ENCODE measurements at regions not wholly inside any gene's neighbourhood (a gene's known extent, or its start where the extent isn't known, plus 50 kb on each side); places are given as distances from the start of the nearest gene placed in this dataset.
"Not testable (repeated sequence)": the region's sequence is repeated elsewhere in the genome, so short reads cannot be mapped to it uniquely, and the experiment has no call there.

DNA sequence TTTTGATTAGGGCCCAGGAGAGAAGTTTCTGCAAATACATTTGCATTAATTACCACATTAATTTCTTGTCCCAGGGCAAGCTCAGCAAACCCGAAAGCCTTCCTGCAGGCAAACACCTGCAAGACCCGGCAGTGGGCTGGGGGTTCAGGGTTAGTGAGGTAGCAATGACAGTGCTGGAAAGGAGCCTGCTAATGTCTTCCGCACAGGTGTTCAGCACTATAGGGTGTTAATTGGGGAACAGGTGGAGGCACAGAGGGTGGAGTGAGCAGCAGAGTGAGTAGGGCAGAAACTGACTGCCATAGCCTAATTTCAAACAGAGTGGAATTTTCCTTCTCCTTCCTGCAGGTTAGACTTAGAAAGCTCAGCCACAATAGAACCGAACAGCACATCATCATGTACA lies 50.9 kb upstream of the UBASH3B start:
- intact Hi-C loops (cut with micrococcal nuclease), result no loop called here

DNA sequence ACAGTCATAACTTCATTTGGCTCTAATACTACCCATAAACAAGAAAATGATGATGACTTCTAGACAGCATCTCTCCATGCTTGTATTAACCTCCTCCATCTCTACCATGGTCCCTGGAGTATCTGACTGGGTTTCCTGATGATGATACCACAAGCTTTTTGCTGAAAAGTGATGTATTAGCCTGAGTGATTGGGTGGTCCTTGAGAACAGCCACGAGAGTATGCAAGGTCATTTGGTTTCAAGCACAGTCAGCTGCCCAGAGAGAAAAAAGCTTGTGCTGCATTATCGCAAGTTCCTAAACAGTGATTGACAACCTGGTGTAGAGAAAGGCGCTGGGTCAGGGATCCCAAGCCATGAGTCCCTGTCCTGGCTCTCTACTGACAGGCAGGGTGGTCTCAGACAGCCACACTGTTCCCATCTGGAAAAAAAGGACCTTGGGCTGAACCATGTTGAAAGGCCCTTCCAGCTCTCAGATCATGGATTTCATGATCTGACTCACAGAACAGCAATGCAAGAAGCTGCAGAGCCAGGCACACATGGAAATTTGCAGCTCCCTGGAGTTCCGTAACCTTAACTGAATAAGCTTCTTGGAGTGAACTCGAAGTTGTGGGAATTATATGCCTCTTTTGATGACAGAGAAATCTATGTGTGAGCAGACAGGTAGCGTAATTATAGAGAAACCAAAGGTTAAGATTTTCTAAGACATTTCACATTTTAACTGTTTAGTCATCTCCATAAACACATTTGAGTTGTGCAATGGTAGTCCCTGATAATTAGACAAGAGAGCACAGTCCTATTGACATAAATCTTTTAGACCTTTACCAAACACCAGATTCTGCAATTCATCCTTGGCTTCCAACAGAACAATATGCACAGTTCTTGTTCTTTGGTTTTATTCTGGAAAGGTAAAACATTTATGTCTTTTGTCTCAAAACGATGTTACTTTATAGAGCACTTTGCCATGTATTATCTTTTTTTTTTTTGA lies 54.1 kb upstream of the UBASH3B start:
- intact Hi-C loops (cut with micrococcal nuclease), result no loop called here

DNA sequence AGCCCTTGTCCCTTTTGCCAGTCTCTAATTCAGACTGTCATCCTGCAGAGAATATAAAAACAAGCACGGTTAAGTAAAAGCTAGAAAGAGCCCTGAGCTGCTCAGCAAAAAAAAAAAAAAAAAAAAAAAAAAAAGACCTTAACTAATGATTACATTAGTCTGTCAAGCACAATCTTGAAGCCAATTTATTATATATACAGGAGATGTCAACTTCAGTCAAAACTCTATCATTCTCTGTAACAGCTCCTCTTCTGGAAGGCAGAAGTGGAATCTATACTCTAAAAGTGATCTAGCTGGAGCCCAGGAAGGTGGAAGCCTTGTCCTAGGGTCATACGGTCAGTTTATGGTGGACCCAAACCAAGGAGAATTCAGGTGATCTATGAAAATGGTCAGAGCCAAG lies 55.2 kb upstream of the UBASH3B start:
- intact Hi-C loops (cut with micrococcal nuclease), result no loop called here

DNA sequence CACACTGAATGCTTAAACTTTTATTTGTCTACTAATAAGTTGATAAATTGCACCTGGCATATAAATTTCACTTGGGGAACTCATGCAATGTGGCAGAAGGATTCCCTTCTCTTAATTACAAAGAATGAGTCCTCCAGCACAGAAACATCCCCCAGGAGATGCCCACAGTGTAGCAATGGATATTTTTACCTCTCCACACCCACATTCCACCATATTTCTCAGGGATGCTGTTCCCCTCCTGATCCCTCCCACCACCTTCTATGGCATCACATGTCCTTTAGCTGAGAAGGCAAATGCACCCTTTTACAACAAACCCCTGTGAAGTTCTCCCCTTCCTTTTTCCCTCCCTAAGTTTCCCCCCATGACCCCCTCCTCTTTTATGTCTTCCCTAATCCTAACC lies 56.1 kb upstream of the UBASH3B start:
- intact Hi-C loops (cut with micrococcal nuclease), result no loop called here

DNA sequence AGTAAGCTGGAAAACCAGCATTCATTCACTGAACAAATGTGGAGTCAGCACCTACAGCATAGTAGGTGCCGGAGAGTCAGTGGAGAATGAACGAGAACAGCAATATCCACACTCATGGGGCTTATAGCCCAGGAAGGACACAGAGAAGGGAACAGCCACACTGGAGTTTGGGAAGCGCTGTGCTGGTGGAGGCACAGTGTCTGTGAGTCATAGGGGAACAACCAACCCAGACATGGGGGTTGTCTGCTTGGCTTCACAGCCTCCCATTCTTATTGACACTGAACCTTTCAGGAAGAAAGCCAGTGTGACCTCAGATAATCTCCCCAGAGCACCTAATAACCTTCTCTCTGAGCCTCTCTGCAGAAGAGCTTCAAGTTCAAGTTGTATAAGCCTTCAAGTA lies 56.6 kb upstream of the UBASH3B start:
- intact Hi-C loops (cut with micrococcal nuclease), result no loop called here

DNA sequence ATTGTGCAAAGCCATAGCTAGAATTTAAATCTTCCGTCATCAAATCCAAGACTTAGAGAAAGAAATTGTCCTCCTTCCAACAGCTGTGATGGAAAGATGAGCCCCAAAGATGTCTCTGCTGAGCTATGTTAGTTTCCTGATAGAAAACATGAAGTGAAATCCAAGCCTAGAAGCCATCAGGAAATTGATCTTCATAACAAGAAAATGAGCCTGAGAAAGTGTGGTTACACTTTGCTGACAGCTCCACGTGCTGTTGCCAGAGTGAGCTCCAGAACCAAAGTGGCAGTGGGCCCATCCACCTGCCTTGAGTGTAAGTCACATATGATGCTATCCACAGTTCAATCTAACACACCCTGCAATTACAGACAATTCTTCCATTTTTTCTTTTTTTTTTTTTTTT lies 58.0 kb upstream of the UBASH3B start:
- intact Hi-C loops (cut with micrococcal nuclease), result no loop called here

DNA sequence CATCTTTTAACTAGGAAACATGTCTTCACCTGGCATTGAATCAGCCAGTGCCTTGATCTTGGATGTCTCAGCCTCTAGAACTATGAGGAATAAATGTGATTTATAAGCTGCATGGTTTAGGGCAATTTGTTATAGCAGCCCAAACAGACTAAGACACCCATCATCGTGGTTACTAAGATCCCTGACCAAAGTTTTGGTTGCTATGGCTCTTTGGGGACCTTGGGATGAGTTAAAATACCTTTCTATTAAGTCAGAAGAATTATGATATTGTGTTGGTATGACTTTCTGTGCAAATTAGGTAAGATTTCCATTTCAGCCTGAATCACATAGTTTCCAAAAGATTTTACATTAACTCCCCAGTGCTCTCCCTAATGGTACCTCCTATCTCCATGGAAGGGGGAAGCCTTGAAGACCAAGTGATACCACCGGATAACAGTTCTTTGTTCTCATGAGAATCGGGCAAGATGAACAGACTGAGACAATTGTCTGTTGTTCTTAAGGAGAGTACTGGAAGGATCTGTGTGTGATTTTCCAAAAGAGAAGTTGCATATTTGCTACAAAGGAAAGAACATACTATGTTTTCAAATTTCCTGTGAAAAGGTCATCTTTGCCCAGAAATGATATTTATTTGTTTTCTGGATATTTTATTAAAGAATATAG lies 60.4 kb upstream of the UBASH3B start:
- intact Hi-C loops (cut with micrococcal nuclease), result no loop called here

DNA sequence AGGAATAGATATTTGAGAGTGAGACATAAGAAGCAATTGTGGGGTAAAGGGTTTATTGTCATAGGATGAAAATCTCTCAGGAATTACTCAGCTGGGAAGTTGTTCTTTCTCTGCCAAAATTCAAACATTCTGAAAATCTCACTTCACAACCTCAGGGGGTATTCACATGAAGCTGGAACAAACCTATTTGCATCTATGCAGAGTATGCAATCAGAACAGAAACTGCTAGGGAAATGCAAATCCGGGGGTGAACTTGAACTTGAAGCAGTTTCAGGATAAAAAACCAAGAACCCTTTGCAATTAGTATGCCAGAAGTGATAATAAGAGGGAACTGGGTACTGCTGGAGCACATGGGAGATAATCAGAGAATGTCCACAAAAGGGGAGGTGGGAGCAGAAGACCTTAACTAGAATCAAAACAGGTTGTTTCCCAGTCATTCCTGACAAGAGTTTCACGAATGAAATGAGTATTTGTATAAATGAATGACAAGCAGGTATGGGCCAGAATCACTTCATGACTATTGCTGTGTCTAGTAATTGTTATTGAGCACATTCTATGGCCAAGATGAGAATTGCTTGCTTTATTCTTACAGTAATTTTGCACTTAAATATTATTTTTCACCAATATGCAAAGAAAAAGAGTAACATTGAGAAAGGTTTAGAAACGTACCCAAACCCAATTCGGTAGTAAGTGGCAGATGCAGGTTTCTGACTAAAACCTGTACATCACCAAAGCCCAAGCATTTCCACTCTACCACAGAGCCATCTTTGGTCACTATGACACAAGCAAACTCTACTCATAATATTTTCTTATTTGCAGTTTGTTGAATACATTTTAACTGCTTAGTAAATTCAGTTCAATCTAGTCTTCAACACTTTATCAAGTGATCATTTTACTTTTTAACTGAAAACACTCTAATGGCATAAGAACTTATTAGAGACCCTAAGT lies 61.8 kb upstream of the UBASH3B start:
- intact Hi-C loops (cut with micrococcal nuclease), result no loop called here

DNA sequence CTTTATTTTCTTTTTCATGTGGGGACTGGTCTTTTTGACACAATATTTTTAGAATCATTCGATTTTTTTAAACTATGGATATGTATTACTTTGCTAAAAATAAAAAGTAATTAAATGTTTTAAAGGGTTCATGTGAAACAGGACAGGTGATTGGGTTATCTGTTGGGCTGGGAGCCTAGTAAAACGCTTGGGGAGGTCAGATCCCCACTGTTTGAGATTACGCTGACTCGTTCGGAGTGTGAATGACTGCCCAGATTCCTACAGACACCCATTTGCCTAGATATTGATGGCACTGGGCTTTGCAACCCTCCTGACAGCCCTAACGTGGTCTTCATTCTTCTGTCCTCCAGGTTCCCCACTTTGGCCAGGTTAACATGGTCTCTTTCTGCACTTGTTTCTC lies 62.9 kb upstream of the UBASH3B start:
- intact Hi-C loops (cut with micrococcal nuclease), result no loop called here

DNA sequence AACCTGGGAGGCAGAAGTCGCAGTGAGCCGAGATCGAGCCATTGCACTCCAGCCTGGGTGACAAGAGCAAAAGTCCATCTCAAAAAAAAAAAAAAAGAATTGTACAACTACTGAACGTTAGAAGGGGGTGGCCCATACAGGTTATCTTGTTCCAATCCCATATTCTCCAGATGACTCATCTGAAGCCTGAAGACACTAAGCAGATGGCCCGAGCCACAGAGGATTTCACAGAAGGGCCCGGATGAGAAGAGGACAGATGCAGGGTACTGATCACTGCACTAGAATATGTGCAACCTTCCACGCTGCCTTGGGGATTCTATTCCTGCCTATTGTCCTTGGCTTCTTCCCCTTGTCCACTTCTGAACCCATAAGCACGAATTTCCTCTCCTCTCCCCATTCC lies 70.9 kb upstream of the UBASH3B start:
- intact Hi-C loops (cut with micrococcal nuclease), result no loop called here

DNA sequence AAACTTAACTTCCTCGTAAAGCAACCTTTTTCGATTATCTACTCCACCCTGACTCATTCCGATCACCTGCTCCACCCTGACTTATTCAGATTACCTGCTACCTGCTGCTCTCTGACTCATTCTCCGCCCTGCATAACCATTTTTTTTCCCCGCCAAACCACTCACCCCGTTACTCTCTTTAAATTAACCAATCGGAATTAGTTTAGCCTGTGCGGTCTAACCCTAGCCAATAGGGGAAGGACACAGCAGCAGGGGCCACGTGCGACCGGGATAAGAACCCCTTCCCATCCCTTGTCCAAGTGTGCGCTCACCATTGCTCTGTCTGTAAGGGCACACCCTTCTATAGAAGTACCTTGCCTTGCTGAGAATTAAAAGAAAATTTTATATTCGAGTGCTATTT lies 75.5 kb upstream of the UBASH3B start:
- intact Hi-C loops (cut with micrococcal nuclease), result loop anchor here (1.0 to 2.0 kb wide), 6 partner anchors 49 to 443 kb away; partner anchors contain the start of gene UBASH3B

DNA sequence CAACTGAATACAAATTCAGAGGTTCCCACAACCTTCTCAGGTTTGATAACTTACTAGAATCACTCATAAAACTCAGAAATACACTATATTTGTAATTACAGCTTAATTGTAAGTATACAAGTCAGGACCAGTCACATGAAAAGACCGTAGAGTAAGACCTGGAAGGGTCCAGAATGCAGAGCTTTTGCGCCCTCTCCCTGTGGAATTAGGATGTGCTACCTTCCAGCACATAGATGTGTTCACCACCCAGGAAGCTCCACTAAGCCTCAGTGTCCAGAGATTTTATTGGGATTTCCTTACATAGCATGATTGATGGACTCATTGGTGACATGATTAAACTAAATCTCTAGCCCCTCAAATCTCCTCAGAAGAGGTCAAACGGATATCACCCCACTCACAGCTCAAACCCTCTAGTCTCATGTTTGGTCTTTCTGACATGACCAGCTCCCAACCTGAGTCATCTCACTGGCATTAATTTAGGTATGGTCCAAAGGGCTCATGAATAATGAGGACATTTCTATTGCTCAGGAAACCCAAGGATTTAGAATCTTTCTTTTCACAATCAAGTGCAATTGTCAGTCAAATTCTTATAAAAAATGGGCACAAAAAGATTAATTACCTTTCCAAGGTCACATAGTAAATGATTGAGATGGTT lies 77.2 kb upstream of the UBASH3B start:
- intact Hi-C loops (cut with micrococcal nuclease), result no loop called here

DNA sequence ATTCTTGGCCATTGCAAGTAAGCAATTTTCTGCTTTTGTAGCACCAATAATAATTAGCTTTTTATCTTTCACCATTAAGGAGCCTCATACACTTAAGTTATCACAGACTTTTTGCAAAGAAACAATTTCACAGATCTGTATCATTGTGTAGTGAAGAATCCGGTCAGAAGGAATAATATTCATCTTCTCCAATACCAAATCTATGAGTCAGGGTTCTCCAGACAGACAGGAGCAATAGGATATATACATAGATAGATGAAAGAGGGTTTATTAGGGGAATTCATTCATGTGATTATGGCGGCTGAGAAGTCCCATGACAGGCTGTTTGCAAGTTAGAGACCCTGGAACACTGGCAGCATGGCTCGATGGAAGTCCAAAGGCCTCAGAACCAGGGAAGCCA lies 82.9 kb upstream of the UBASH3B start:
- intact Hi-C loops (cut with micrococcal nuclease), result no loop called here

DNA sequence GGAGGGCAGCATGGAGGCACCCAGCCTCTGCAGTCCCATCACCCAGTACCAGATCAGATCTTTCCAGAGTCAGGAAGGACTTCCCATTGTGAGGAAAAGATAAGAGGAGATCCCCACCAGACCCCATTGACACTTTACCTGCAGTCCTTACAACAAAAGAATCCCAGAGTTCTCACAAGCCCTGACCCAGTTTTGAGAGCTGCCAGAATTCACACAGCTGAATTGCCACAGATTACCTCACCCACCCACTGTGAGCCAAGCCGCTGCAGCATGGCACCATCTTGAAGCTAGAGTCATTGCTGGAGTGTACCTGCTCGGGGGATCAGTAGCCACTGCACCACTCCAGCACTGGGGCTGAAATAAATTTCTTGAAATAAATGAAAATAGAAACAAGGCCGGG lies 91.8 kb upstream of the UBASH3B start:
- intact Hi-C loops (cut with micrococcal nuclease), result no loop called here

DNA sequence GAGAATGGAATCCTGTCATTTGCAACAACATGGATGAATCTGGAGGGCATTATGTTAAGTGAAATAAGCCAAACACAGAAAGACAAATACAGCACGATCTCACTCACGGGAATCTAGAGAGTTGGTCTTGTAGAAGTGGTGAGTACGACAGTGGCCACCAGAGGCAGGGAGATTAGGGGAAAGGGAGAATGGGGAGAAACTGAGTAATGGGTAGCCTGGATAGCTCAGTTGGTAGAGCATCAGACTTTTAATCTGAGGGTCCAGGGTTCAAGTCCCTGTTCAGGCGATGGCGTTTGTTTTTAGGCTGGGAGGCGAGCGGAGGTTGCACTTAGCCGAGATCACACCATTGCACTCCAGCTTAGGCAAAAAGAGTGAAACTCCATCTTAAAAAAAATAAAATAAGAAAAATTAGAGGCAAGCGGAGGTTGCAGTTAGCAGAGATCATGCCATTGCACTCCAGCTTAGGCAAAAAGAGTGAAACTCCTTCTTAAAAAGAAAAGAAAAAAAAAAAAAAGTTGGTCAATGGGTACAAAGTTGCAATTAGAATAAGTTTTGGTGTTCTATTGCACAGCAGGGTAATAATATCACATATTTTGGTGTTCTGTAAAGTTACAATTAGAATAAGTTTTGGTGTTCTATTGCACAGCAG lies 95.7 kb upstream of the UBASH3B start:
- intact Hi-C loops (cut with micrococcal nuclease), result no loop called here

DNA sequence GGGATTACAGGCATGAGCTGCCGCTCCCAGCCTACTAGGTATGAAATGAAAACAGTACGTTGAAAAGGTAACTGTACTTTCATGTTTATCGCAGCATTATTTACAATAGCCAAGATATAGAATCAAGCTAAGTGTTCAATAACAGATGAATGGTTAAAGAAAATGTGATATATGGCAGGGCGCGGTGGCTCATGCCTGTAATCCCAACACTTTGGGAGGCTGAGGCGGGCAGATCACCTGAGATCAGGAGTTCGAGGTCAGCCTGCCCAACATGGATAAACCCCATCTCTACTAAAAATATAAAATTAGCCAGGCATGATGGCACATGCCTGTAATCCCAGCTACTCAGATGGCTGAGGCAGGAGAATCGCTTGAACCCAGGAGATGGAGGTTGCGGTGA lies 96.3 kb upstream of the UBASH3B start:
- intact Hi-C loops (cut with micrococcal nuclease), result not testable (repeated sequence)

DNA sequence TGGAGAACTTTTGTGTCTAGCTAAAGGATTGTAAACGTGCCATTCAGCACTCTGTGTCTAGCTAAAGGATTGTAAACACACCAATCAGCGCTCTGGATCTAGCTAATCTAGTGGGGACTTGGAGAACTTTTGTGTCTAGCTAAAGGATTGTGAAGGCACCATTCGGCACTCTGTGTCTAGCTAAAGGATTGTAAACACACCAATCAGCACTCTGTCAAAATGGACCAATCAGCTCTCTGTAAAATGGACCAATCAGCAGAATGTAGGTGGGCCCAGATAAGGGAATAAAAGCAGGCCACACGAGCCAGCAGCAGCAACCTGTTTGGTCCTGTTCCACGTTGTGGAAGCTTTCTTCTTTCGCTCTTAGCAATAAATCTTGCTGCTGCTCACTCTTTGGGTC lies 98.4 kb upstream of the UBASH3B start:
- intact Hi-C loops (cut with micrococcal nuclease), result not testable (repeated sequence)

DNA sequence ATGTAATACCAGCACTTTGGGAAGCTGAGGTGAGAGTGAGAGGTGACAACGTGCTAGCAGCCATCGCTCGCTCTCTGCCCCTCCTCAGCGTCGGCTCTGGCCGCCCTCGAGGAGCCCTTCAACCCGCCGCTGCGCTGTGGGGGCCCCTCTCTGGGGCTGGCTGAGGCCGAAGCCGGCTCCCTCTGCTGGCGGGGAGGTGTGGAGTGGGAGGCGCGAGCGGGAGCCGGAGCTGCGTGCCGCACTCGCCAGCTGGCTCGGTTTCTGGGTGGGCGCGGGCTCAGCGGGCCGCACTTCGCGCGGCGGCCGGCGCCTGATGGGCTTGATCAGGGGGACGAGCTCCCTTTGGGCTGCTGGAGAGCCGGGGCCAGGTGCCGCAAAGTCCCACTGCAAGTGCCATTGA lies 98.9 kb upstream of the UBASH3B start:
- intact Hi-C loops (cut with micrococcal nuclease), result no loop called here

DNA sequence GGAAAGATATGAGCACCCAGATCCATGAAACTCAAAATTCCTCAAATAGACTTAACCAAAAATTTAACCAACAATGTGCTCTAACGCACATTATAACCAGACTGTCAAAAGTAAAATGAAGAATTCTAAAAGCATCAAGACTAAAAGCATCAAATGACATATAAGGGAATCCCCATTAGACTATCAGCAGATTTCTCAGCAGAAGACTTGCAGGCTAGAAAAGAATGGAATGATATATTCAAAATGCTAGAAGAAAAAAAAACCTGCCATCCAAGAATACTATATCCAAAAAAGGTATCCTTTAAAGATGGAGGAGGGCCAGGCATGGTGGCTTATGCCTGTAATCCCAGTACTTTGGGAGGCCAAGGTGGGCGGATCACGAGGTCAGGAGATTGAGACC lies 117.5 kb upstream of the UBASH3B start:
- intact Hi-C loops (cut with micrococcal nuclease), result no loop called here

DNA sequence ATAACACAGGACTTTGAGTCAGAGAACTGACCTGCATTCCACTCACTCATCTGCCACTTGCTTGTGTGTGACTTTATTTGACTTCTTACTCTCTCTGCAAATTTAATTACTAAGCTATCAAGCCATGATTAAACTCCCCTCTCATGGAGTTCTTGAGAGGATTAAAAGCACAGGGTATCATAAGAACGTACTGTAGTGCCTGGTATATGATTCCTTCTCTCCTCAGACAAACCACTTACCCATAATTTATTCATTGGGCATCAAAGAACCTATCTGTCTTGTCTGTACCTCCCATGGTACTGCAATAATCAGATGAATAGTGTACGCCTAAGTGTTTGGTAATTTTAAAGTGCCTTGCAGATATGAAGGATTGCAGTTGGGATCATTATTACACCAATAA lies 130.6 kb upstream of the UBASH3B start:
- intact Hi-C loops (cut with micrococcal nuclease), result no loop called here

All from T-helper 1 cell treated with Interleukin-12 subunit alpha and Interleukin-12 subunit beta and Interleukin-4 antibody, amounts not matched to agents 30 ng/mL and 1 ng/mL, for 36 hours (primary cell).